ENCODE measurements at regions not wholly inside any gene's neighbourhood (a gene's known extent, or its start where the extent isn't known, plus 50 kb on each side); places are given as distances from the start of the nearest gene placed in this dataset.

GRCh38 chr17:14471052-14471451 lies 170.2 kb downstream of the HS3ST3B1 start (continued):
- TF ChIP-seq SYNCRIP (IDR thresholded peaks at IDR 0.05; ENCODE audit: insufficient read depth, low read depth, low read length) (no peak), FOXP1 (IDR thresholded peaks at IDR 0.05) (no peak), FOXP1 (CRISPR knock-in tag; IDR thresholded peaks at IDR 0.05) (peak; percentile 63; the same call in 1 of the 2 replicates), NRL (CRISPR knock-in tag; IDR thresholded peaks at IDR 0.05; ENCODE audit: borderline replicate concordance) (no peak), PREB (CRISPR knock-in tag; IDR thresholded peaks at IDR 0.05) (no peak), ZNF564 (CRISPR knock-in tag; IDR thresholded peaks at IDR 0.05) (no peak), ZNF839 (CRISPR knock-in tag; IDR thresholded peaks at IDR 0.05; ENCODE audit: borderline replicate concordance) (no peak), RNF219 (CRISPR knock-in tag; IDR thresholded peaks at IDR 0.05) (no peak), SP1 (IDR thresholded peaks at IDR 0.05) (no peak), SP1 (CRISPR knock-in tag; IDR thresholded peaks at IDR 0.05) (no peak), ZNF331 (CRISPR knock-in tag; IDR thresholded peaks at IDR 0.05) (peak; percentile 80), HNRNPUL1 (IDR thresholded peaks at IDR 0.05; ENCODE audit: low read depth, low read length) (no peak), ZMYM2 (CRISPR knock-in tag; IDR thresholded peaks at IDR 0.05) (no peak), ZNF768 (CRISPR knock-in tag; IDR thresholded peaks at IDR 0.05) (no peak), ZNF562 (CRISPR knock-in tag; IDR thresholded peaks at IDR 0.05; ENCODE audit: borderline replicate concordance) (no peak), RERE (CRISPR knock-in tag; IDR thresholded peaks at IDR 0.05; ENCODE audit: low read depth) (no peak), ZNF766 (CRISPR knock-in tag; IDR thresholded peaks at IDR 0.05; ENCODE audit: borderline replicate concordance) (no peak), SNAPC5 (CRISPR knock-in tag; IDR thresholded peaks at IDR 0.05; ENCODE audit: borderline replicate concordance) (no peak), EZH2 (conservative IDR thresholded peaks at IDR 0.05; ENCODE audit: low read depth, low read length) (no peak), FOXA1 (IDR thresholded peaks at IDR 0.05) (peak; percentile 66), FOXA1 (CRISPR knock-in tag; IDR thresholded peaks at IDR 0.05) (peak; percentile 92), RARA (CRISPR knock-in tag; IDR thresholded peaks at IDR 0.05) (peak; percentile 81)
- TF ChIP-seq, protein P1, sequence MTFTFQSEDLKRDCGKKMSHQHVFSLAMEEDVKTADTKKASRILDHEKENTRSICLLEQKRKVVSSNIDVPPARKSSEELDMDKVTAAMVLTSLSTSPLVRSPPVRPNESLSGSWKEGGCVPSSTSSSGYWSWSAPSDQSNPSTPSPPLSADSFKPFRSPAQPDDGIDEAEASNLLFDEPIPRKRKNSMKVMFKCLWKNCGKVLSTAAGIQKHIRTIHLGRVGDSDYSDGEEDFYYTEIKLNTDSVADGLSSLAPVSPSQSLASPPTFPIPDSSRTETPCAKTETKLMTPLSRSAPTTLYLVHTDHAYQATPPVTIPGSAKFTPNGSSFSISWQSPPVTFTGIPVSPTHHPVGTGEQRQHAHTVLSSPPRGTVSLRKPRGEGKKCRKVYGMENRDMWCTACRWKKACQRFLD (CRISPR knock-in tag; IDR thresholded peaks at IDR 0.05; ENCODE audit: borderline replicate concordance): no peak

Measured in HepG2 (cell line).